H1 (cell line): ENCODE measurements at regions not wholly inside any gene's neighbourhood (a gene's known extent, or its start where the extent isn't known, plus 50 kb on each side); places are given as distances from the start of the nearest gene placed in this dataset.

Experiments used
- CTCF ChIA-PET: fragments of 300-600 bp; sonication (Branson Sonifier 250); formaldehyde crosslinking; loops from one replicate; lab custom pipeline; 2021; ENCODE audit not compliant: partially characterized antibody; lab: Charles Lee
- POLR2A ChIA-PET: fragments of 300-600 bp; sonication (Branson Sonifier 250); formaldehyde crosslinking; loops from one replicate; lab custom pipeline; 2021; ENCODE audit warnings: inconsistent platforms; ENCODE audit not compliant: partially characterized antibody; lab: Charles Lee
- DNase-seq, 2 experiments: peaks; one replicate each; pipeline versions ENCODE4 v3.0.0 to v3.0.0-alpha.2; 2010 to 2022; ENCODE audit warnings: low spot score in 2 of 2, low read depth in 1 of 2, mixed read lengths in 1 of 2
- FAIRE-seq: peaks from 2 replicates; lab custom pipeline; 2011; peaks lifted over from hg19 to GRCh38; lab: Jason Lieb, UNC
- H2AFZ ChIP-seq: 2 replicates; pipeline ENCODE4 v1.8.1; 2012; ENCODE audit warnings: low read length, inconsistent platforms
- H2AK5ac ChIP-seq: 2 replicates; pipeline ENCODE4 v1.6.1; 2013; ENCODE audit warnings: low read depth, low read length
- H2BK120ac ChIP-seq: replicated peaks from 2 replicates; pipeline ENCODE3; 2013; ENCODE audit warnings: low read depth, low read length, inconsistent platforms
- H2BK12ac ChIP-seq: 2 replicates; pipeline ENCODE4 v1.6.1; 2013; ENCODE audit warnings: low read depth, low read length
- H2BK15ac ChIP-seq: 2 replicates; pipeline ENCODE4 v1.6.1; 2013; ENCODE audit warnings: low read length
- H2BK20ac ChIP-seq: 2 replicates; pipeline ENCODE4 v1.6.1; 2013; ENCODE audit warnings: low read length
- H2BK5ac ChIP-seq: 2 replicates; pipeline ENCODE4 v1.6.1; 2013; ENCODE audit warnings: low read depth, low read length
- H3K14ac ChIP-seq: 2 replicates; pipeline ENCODE4 v1.6.1; 2013; ENCODE audit warnings: inconsistent platforms; ENCODE audit not compliant: insufficient read length
- H3K18ac ChIP-seq: 2 replicates; pipeline ENCODE4 v1.6.1; 2013; ENCODE audit warnings: low read length; ENCODE audit errors: extremely low read depth
- H3K23ac ChIP-seq: 2 replicates; pipeline ENCODE4 v1.6.1; 2013; ENCODE audit warnings: inconsistent platforms; ENCODE audit not compliant: insufficient read length
- H3K23me2 ChIP-seq: 2 replicates; pipeline ENCODE4 v1.6.1; 2013; ENCODE audit warnings: low read depth, low read length
- H3K27ac ChIP-seq: 2 replicates; pipeline ENCODE4 v1.6.1; 2011; ENCODE audit warnings: low read depth, low read length, inconsistent platforms
- H3K27me3 ChIP-seq, 4 experiments: replicated peaks in 1 of 4; 1 replicate in 1 of 4; 2 replicates in 3 of 4; pipeline versions ENCODE4 v1.6.1 to v1.8.1; 2011 to 2013; ENCODE audit warnings: low read length in 3 of 4, mild to moderate bottlenecking in 3 of 4, inconsistent platforms in 2 of 4, mixed read lengths in 2 of 4, moderate library complexity in 1 of 4; ENCODE audit not compliant: control insufficient read depth in 3 of 4, insufficient read depth in 3 of 4; ENCODE audit errors: extremely low read depth in 1 of 4
- H3K36me3 ChIP-seq, 4 experiments: 2 replicates each; pipeline versions ENCODE4 v1.6.1 to v1.8.1; 2011 to 2013; ENCODE audit warnings: mild to moderate bottlenecking in 4 of 4, low read length in 3 of 4, moderate library complexity in 2 of 4, control low read depth in 1 of 4, inconsistent platforms in 1 of 4; ENCODE audit not compliant: insufficient read depth in 4 of 4, control insufficient read depth in 2 of 4
- H3K4ac ChIP-seq: replicated peaks from 2 replicates; pipeline ENCODE3; 2013; ENCODE audit warnings: low read length, low read depth, mixed read lengths, inconsistent platforms; ENCODE audit not compliant: insufficient read length
- H3K4me1 ChIP-seq, 4 experiments: replicated peaks in 1 of 4; 1 replicate in 1 of 4; 2 replicates in 3 of 4; pipeline versions ENCODE4 v1.6.1 to v1.8.1; 2011 to 2013; ENCODE audit warnings: low read length in 3 of 4, inconsistent platforms in 2 of 4, mixed read lengths in 1 of 4; ENCODE audit not compliant: insufficient read depth in 4 of 4, control insufficient read depth in 3 of 4
- H3K4me2 ChIP-seq, 2 experiments: 2 replicates each; pipeline versions ENCODE4 v1.6.1 to v1.8.1; 2011 to 2013; ENCODE audit warnings: low read depth in 2 of 2, low read length in 2 of 2, control low read depth in 1 of 2, inconsistent platforms in 1 of 2, mild to moderate bottlenecking in 1 of 2; ENCODE audit not compliant: insufficient read depth in 1 of 2
- H3K4me3 ChIP-seq, 4 experiments: fragments of 200-600, 300-600 bp in 1 of 4; sonication (generic), shearing (Covaris generic), sonication (Bioruptor Twin) in 1 of 4; 2 replicates each; pipeline versions ENCODE4 v1.5.1 to v1.8.1; 2011 to 2016; ENCODE audit warnings: low read length in 4 of 4, low read depth in 3 of 4, control low read depth in 2 of 4, inconsistent platforms in 2 of 4, mild to moderate bottlenecking in 2 of 4, mixed read lengths in 1 of 4, moderate library complexity in 1 of 4; ENCODE audit not compliant: insufficient read depth in 2 of 4; ENCODE audit errors: extremely low read depth in 1 of 4
- H3K56ac ChIP-seq: replicated peaks from 2 replicates; pipeline ENCODE3; 2013; ENCODE audit warnings: low read depth, mild to moderate bottlenecking, mixed read lengths, low read length, inconsistent platforms; ENCODE audit not compliant: insufficient read length
- H3K79me1 ChIP-seq: 2 replicates; pipeline ENCODE4 v1.6.1; 2013; ENCODE audit warnings: low read depth, low read length, control low read depth
- H3K79me2 ChIP-seq, 2 experiments: 2 replicates each; pipeline versions ENCODE4 v1.6.1 to v1.8.1; 2012 to 2013; ENCODE audit warnings: low read length in 2 of 2, mild to moderate bottlenecking in 2 of 2, inconsistent platforms in 1 of 2; ENCODE audit not compliant: insufficient read depth in 2 of 2, control insufficient read depth in 1 of 2
- H3K9ac ChIP-seq, 4 experiments: replicated peaks in 1 of 4; 1 replicate in 1 of 4; 2 replicates in 3 of 4; pipeline versions ENCODE4 v1.6.1 to v1.8.1; 2011 to 2013; ENCODE audit warnings: low read depth in 3 of 4, low read length in 3 of 4, control low read depth in 2 of 4, mild to moderate bottlenecking in 2 of 4, moderate library complexity in 2 of 4, inconsistent platforms in 1 of 4; ENCODE audit errors: extremely low read depth in 1 of 4
- H3K9me3 ChIP-seq, 2 experiments: 2 replicates each; pipeline versions ENCODE4 v1.6.1 to v1.8.1; 2012 to 2013; ENCODE audit warnings: mild to moderate bottlenecking in 2 of 2, moderate library complexity in 2 of 2, control low read depth in 1 of 2, inconsistent platforms in 1 of 2, low read depth in 1 of 2, low read length in 1 of 2, mixed read lengths in 1 of 2; ENCODE audit not compliant: insufficient read depth in 2 of 2
- H4K20me1 ChIP-seq, 2 experiments: replicated peaks in 1 of 2; 2 replicates each; pipeline versions ENCODE3 to v1.8.1; 2011 to 2013; ENCODE audit warnings: inconsistent platforms in 2 of 2, low read length in 2 of 2, mild to moderate bottlenecking in 1 of 2; ENCODE audit not compliant: insufficient read depth in 2 of 2, control insufficient read depth in 1 of 2
- H4K5ac ChIP-seq: 2 replicates; pipeline ENCODE4 v1.6.1; 2013; ENCODE audit warnings: low read length, low read depth, mixed read lengths, inconsistent platforms; ENCODE audit not compliant: insufficient read length
- H4K8ac ChIP-seq: 2 replicates; pipeline ENCODE4 v1.8.0; 2013; ENCODE audit warnings: mild to moderate bottlenecking, moderate library complexity, low read length, inconsistent platforms; ENCODE audit not compliant: insufficient read depth; ENCODE audit errors: extremely low read depth
- H4K91ac ChIP-seq: replicated peaks from 2 replicates; pipeline ENCODE3; 2013; ENCODE audit warnings: low read length, mixed read lengths, inconsistent platforms; ENCODE audit not compliant: insufficient read length
- CEBPB ChIP-seq: IDR thresholded peaks from 2 replicates; pipeline ENCODE4 v1.6.1; 2012; ENCODE audit warnings: low read depth, low read length
- EGR1 ChIP-seq: IDR thresholded peaks from 2 replicates; pipeline ENCODE4 v1.6.1; 2011; ENCODE audit warnings: low read depth, low read length, borderline replicate concordance
- EP300 ChIP-seq, 2 experiments: IDR thresholded peaks; 1 replicate in 1 of 2; 2 replicates in 1 of 2; pipeline ENCODE4 v1.6.1; 2011 to 2012; ENCODE audit warnings: low read depth in 2 of 2, low read length in 2 of 2, mild to moderate bottlenecking in 2 of 2, borderline replicate concordance in 1 of 2, inconsistent platforms in 1 of 2, moderate library complexity in 1 of 2
- GTF2F1 ChIP-seq: IDR thresholded peaks from 2 replicates; pipeline ENCODE4 v1.6.1; 2012; ENCODE audit warnings: low read depth, low read length, improper control_type of control experiment, borderline replicate concordance
- NRF1 ChIP-seq: IDR thresholded peaks from 2 replicates; pipeline ENCODE4 v1.6.1; 2011; ENCODE audit warnings: mild to moderate bottlenecking, low read depth, low read length, improper control_type of control experiment
- POLR2A ChIP-seq, 2 experiments: IDR thresholded peaks; 1 replicate in 1 of 2; 2 replicates in 1 of 2; pipeline ENCODE4 v1.6.1; 2011; ENCODE audit warnings: low read depth in 2 of 2, low read length in 2 of 2, mild to moderate bottlenecking in 2 of 2; ENCODE audit errors: control extremely low read depth in 1 of 2
- POU5F1 ChIP-seq: IDR thresholded peaks from 2 replicates; pipeline ENCODE4 v1.6.1; 2011; ENCODE audit warnings: low read depth, mild to moderate bottlenecking, low read length, moderate library complexity
- SUZ12 ChIP-seq: fragments of 200-600 bp; sonication (generic); IDR thresholded peaks from 2 replicates; pipeline ENCODE4 v1.6.1; 2012; ENCODE audit warnings: mild to moderate bottlenecking, inconsistent platforms, low read length, moderate library complexity, mixed read lengths
- TBP ChIP-seq: IDR thresholded peaks from 2 replicates; pipeline ENCODE4 v1.6.1; 2011; ENCODE audit warnings: low read depth, low read length, improper control_type of control experiment
- WGBS, 2 experiments: shearing (Covaris generic) in 1 of 2; methylation state at CpG; one replicate each; pipeline versions ENCODE4 v1.1.6 to v1.1.7; 2013 to 2015; ENCODE audit warnings: low lambda C conversion rate in 2 of 2, mixed read lengths in 2 of 2, inconsistent platforms in 1 of 2, low coverage in 1 of 2, missing lambda C conversion rate in 1 of 2; ENCODE audit not compliant: insufficient replicate concordance in 2 of 2, insufficient coverage in 1 of 2, insufficient read length in 1 of 2; ENCODE audit errors: extremely low coverage in 1 of 2, missing lambda C conversion rate in 1 of 2; 5-methylcytosine and 5-hydroxymethylcytosine counted together
- TF ChIP-seq, protein P1 (sequence below), 3 experiments: IDR thresholded peaks; 1 replicate in 2 of 3; 2 replicates in 1 of 3; pipeline versions ENCODE4 v1.5.1 to v1.6.1; 2011; ENCODE audit warnings: low read length in 3 of 3, mild to moderate bottlenecking in 3 of 3, inconsistent platforms in 2 of 3, low read depth in 1 of 3, moderate library complexity in 1 of 3; ENCODE audit not compliant: insufficient read depth in 1 of 3; ENCODE audit errors: control extremely low read depth in 1 of 3

DNA sequence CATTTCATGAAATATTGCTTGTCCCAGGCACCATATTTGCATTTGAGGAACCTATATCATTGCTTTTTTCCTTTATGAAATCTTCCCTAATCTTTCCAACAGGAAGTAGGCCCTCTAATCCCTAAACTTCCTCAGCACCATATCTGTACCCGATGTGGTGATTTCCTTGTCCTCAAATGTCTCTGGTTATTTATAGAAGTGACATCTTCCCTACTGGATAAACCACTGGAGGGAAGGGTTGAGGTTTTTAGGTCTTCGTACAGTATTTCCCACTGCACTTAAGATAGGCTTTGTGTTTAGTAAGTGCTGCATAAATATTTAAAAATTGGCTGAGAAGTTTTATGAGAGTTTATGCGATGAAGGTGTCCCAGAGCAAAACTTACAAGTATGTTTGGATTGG, 54.9 kb upstream of the TMEM170B start:
- no peak overlapping the region for H2BK12ac ChIP-seq
- no peaks in the 10 kb centered on the region for H3K23me2 ChIP-seq
- H2BK5ac ChIP-seq = no peak overlapping the region
- WGBS, 2 experiments = 90% methylated on average over 3 of the region's 3 CpGs; no CpG with 5 or more reads in 1 of the 2 experiments
- H4K5ac ChIP-seq = no peak overlapping the region
- ChIA-PET CTCF (no interaction called here), POLR2A (no interaction called here)
- DNase-seq = no peak
- H2BK20ac ChIP-seq = no peak overlapping the region
- H3K9ac ChIP-seq = no peak overlapping the region
- no peaks in the 10 kb centered on the region for H4K20me1 ChIP-seq
- no peaks in the 10 kb centered on the region for H3K9me3 ChIP-seq
- H3K23ac ChIP-seq = no peak overlapping the region
- H3K18ac ChIP-seq = no peak overlapping the region
- no peak overlapping the region for H3K4ac ChIP-seq
- H3K4me2 ChIP-seq = no peak overlapping the region
- FAIRE-seq = no peak
- H3K27me3 ChIP-seq = no peaks in the 10 kb centered on the region
- peaks cover 0 to 3% (median 0%) of the 10 kb centered on the region in 4 experiments; a peak in 1 of 7 replicates for H3K4me1 ChIP-seq
- H3K56ac ChIP-seq = no peak overlapping the region
- no peaks in the 10 kb centered on the region for H3K36me3 ChIP-seq
- no peak overlapping the region for H4K8ac ChIP-seq
- H2BK120ac ChIP-seq = no peak overlapping the region
- no peak overlapping the region for H2AFZ ChIP-seq
- H3K79me2 ChIP-seq = no peaks in the 10 kb centered on the region
- no peak overlapping the region for H3K14ac ChIP-seq
- TF ChIP-seq POLR2A (IDR thresholded peaks at IDR 0.05; ENCODE audit: control extremely low read depth in 1 of 2, low read depth in 2 of 2, low read length in 2 of 2) (no peak), CEBPB (no peak), NRF1 (no peak), TBP (no peak), GTF2F1 (no peak), EP300 (IDR thresholded peaks at IDR 0.05; ENCODE audit: borderline replicate concordance in 1 of 2, low read depth in 2 of 2, low read length in 2 of 2) (no peak), EGR1 (no peak), SUZ12 (no peak), POU5F1 (no peak)
- TF ChIP-seq, protein P1, sequence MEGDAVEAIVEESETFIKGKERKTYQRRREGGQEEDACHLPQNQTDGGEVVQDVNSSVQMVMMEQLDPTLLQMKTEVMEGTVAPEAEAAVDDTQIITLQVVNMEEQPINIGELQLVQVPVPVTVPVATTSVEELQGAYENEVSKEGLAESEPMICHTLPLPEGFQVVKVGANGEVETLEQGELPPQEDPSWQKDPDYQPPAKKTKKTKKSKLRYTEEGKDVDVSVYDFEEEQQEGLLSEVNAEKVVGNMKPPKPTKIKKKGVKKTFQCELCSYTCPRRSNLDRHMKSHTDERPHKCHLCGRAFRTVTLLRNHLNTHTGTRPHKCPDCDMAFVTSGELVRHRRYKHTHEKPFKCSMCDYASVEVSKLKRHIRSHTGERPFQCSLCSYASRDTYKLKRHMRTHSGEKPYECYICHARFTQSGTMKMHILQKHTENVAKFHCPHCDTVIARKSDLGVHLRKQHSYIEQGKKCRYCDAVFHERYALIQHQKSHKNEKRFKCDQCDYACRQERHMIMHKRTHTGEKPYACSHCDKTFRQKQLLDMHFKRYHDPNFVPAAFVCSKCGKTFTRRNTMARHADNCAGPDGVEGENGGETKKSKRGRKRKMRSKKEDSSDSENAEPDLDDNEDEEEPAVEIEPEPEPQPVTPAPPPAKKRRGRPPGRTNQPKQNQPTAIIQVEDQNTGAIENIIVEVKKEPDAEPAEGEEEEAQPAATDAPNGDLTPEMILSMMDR (IDR thresholded peaks at IDR 0.05; ENCODE audit: control extremely low read depth in 1 of 3, insufficient read depth in 1 of 3, low read depth in 1 of 3, low read length in 3 of 3) = no peak
- no peak overlapping the region for H4K91ac ChIP-seq
- no peaks in the 10 kb centered on the region for H3K79me1 ChIP-seq
- no peak overlapping the region for H2BK15ac ChIP-seq
- H2AK5ac ChIP-seq = no peak overlapping the region
- H3K4me3 ChIP-seq = no peak overlapping the region
- no peak overlapping the region for H3K27ac ChIP-seq
